HS-5 (cell line): ENCODE measurements at regions not wholly inside any gene's neighbourhood (a gene's known extent, or its start where the extent isn't known, plus 50 kb on each side); places are given as distances from the start of the nearest gene placed in this dataset.
"Not testable (repeated sequence)": the region's sequence is repeated elsewhere in the genome, so short reads cannot be mapped to it uniquely, and the experiment has no call there.

ENCODE experiments used
- DNase-seq: peaks from one replicate; pipeline ENCODE4 v3.0.0-alpha.2; 2012; ENCODE audit warnings: low read depth

GRCh38 chr4:107468812-107469211 is 251.2 kb downstream of the PAPSS1 start:
- no peak for DNase-seq

DNA sequence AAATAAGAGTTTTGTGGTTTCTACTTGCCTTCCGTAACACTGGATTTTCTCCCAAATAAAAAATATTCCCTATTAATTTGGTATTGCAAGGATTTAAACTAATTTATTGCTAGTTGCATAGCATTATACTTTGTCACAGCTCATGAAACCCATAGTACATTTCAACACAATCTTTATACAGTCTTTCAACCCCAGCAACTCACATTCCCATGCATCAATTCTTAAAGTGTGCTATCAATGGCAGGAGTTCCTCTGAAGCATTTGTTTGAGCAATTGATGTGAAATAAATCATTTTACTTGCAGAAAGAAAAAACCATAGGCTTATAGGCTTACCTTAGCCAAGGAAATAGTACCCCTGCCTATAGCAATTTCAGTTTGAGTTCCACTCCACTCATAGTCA is 251.9 kb downstream of the PAPSS1 start:
- DNase-seq: no peak

GRCh38 chr4:107467461-107467860 is 252.6 kb downstream of the PAPSS1 start:
- DNase-seq: no peak

DNA sequence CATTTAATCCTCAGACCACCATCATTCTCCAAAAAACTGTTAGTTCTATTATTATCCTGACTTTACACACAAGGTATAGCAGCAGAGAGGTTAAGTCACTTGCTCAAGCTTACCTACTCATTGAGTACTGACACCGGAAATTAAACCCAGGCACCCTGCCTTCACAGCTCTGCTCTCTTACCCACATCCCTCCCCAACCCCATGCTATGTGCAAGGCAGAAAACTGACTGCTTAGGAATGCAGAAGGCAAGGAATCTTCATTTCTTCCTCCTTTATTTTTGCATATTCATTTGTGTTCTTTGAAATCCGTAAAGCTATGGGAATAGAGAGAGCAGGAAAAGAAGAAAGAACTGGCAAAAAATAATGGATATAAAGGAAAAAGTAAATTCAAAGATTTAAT is 261.8 kb downstream of the PAPSS1 start:
- no peak for DNase-seq

DNA sequence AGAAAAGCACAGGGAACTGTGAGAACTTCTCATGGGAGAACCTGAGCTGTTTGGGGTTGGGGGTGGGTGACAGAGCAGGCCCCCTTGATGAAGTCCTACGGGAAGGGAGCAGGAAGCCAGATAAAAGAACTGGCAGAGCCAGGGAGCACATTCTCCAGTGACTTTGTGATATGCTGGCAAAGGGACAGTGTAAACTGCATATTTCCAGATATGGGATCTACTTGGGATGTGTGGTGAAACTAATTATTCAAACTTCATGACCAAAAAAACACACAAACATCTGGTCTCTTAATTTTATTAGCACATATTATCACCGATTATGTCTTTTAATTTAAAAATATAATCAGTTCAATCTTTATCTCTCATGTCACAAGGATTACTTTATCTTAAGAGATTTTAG is 266.0 kb downstream of the PAPSS1 start:
- DNase-seq: no peak

DNA sequence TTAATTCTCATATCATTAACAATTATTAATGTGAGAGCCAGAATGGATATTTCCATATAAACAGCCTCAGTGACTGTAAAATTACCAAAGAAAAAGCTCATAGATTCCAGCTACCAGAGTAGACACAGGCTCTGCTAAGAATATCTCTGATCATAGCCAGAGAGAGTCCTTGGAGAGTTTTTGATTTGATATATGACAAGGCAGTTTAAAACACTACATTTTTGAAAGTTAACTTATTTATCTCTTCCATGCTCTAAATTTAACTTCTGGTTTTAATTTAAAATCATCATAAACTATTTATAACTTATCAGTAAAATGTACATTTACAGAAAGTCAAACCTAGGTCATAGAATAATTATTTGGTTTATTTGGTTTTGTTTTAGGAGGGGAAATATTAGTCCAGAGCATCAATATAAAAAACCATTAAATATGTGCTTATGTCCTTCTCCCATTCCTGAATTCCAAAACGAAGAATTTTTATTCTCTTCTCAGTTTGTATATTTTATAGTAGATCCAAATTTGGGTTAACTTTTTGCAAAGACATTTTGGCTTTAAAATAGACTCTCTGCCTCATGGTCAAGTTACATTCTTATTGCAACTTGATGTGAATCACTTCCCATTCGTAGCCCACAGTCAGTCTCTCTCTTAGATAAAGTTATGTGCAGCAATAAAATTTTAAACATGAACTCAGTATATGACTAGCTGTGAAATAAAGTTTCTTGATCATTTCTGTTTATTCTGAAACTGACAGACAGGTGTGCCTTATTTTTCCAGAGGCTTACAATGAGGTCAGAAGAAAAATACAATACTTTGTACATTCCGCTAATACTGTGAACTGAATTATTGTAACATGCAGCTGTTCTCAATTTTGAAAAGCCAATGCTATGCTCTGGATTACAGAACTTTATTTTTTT is 267.1 kb downstream of the PAPSS1 start:
- no peak for DNase-seq

- no peak for DNase-seq
Measured at GRCh38 chr4:107449611-107450369, 270.2 kb downstream of the PAPSS1 start.

GRCh38 chr4:107442538-107443111 is 277.4 kb downstream of the PAPSS1 start:
- no peak for DNase-seq

DNA sequence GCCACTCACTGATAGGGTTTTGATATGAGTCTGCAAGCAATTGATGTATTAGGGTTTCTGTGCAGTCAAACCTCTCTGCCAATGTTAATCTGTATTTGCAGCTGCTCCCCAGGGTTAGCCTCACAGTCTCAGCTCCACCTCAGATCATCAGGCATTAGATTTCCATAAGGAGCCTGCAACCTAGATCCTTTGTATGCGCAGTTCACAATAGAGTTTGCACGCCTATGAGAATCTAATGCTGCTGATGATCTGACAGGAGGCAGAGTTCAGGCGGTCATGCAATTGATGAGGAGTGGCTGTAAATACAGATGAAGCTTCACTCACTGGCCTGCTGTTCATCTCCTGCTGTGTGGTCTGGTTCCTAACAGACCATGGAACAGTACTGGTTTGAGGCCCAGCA is 280.6 kb downstream of the PAPSS1 start:
- DNase-seq: no peak

DNA sequence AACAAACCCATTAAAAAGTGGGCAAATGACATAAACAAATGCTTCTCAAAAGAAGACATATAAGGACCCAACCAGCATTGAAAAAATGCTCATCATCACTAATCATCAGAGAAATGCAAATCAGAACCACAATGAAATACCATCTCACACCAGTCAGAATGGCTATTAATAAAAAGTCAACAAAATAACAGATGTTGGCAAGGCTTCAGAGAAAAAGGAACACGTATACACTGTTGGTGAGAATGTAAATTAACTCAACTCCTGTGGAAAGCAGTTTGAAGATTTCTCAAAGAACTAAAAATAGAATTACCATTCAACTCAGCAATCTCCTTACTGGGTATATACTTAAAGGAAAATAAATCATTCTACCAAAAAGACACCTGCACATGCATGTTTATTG is 283.6 kb downstream of the PAPSS1 start:
- DNase-seq: not testable (repeated sequence)

DNA sequence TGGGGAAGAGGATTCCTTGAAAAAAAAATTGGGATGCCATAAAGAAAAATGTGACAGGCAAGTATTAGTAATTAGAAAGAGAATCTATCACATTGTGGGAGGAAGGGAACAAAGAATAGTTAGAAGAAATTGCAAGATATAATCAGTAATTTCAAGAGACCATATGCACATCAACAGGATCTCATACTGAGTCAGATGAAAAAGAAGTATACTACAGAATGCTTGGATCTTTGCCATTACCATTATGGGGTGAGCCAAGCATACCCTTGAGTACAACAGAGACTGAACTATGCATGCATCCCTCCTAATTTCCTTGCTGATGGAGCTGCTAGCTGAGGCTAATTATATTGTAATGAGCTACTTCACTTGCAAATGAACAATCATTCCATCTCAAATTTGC is 287.6 kb downstream of the PAPSS1 start:
- no peak for DNase-seq

- no peak for DNase-seq
Measured at GRCh38 chr4:107423677-107424405, 296.2 kb downstream of the PAPSS1 start.

DNA sequence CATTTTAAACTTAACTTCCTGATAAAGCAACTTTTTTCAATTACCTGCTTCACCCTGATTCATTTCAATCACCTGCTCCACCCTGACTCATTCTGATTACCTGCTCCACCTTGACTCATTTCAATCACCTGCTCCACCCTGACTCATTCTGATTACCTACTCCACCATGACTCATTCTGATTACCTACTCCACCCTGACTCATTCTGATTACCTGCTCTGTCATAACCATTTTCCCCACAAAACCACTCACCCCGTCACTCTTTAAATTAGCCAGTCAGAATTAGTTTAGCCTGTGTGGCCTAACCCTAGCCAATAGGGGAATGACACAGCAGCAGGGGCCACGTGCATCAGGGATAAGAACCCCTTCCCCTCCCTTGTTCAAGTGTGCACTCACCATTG is 300.5 kb downstream of the PAPSS1 start:
- DNase-seq: not testable (repeated sequence)

DNA sequence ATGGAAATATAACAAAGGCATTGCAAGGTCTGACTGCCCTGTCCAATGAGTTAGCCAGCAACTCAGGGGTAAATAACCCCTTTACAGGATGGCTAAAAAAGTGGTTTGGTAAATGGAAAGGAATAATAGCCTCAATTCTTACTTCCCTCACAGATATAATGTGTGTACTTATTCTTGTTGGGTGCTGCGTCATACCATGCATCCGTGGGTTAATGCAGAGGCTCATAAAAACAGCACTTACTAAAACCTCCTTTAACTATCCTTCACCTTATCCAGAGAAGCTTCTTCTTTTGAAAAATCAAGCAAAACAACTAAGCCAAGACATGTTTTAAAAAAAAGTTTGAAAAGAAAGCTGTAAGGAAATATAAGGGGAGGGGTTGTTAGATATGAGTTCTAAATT is 301.0 kb downstream of the PAPSS1 start:
- no peak for DNase-seq

DNA sequence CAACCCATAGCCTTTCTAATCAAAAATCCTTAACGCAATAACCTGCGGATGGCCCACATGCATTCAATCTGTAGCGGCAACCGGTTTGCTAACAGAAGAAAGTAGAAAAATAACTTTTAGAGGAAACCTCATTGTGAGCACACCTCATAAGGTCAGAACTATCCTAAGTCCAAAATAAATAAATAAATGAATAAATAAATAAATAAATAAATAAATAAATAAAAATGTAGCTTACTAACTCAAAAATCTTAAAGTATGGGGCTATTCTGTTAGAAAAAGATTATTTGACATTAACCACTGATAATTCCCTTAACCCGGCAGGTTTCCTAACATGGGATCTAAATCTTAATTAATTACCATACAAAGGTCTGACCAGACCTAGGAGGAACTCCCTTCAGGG is 304.5 kb downstream of the PAPSS1 start:
- DNase-seq: not testable (repeated sequence)

- DNase-seq: not testable (repeated sequence)
Measured at GRCh38 chr4:107409872-107410271, 310.2 kb downstream of the PAPSS1 start.

DNA sequence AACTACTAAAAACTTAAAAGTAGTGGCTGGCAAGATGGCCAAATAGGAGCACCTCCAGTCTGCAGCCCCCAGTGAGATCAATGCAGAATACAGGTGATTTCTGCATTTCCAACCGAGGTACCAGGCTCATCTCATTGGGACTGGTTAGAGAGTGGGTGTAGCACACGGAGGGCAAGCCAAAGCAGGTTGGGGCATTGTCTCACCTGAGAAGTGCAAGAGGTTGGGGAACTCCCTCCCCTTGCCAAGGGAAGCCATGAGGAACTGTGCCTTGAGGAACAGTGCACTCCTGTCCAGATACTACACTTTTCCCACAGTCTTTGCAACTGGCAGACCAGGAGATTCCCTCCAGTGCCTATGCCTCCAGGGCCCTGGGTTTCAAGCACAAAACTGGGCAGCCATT is 311.1 kb downstream of the PAPSS1 start:
- no peak for DNase-seq

DNA sequence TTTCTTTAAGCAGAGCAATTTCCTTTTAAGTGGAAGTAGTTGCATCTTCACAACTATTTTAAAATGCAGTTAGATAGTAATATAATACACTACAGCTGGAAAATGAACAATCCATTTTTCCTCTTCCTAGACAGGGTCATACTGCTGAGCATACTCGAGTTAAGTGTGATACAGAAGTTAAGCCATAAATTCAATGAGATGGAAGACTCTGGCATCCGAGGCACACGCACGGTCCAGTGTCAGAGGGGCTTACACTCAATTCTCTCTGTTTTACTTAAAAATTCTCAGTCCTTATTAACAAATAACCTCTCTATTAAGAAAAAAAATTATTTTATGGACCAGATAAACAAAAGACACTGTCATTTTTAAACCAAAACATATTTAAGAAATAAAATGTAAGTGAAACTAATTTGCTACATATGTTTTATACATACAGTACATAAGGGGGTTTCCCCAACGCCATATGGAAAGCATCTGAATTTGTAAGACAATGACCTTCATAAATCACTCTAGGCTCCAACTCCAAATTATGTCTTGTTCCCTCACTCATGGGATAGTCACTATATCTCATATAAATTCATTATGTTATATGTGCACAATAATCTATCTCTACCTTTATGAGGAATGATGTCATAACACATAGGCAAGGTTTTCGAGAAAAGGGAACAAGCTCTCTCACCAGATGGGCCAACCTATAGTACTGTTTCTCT is 315.3 kb downstream of the PAPSS1 start:
- DNase-seq: no peak

DNA sequence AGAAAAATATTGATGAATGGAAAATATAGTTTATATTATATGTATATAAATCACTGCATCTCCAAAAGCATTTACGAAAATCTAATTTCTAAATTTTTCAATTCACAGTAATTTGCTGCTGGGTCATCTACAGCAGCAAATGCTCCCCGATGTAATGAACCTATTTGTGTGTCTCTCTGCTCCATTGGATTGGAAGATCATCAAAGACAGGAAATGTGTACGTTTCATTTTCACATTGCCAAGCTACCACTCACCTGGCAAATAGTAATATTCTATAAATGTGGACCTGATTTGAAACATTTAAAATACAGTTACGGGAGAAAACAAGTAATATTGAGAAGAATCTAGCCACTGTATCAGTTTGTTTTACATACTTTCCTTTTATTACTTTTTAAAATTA is 317.7 kb downstream of the PAPSS1 start:
- no peak for DNase-seq

GRCh38 chr4:107392951-107393350 is 327.1 kb downstream of the PAPSS1 start:
- DNase-seq: peak; percentile 11

- no peak for DNase-seq
Measured at GRCh38 chr4:107392380-107392779, 327.7 kb downstream of the PAPSS1 start.

DNA sequence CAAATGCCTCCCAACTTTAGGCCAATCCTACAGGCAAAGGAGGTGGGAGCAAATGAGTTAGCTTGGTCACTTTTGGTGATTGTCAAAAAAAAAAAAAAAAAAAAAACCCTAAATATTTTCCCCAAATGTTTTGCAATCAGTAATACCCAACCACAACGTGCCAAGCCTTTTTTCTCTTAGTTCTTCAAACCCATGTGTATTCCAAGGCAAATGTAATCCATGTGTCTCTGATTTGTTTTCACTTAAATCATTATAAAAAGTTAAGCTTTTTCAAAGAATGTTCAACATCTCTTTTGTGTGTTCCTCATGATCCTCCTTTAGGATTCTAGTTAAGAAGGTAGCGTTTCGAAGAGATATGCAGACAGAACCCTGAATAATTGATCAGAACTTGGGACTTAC is 328.4 kb downstream of the PAPSS1 start:
- no peak for DNase-seq
